Prostate gland (tissue), 2 donors: ENCODE measurements at regions not wholly inside any gene's neighbourhood (a gene's known extent, or its start where the extent isn't known, plus 50 kb on each side); places are given as distances from the start of the nearest gene placed in this dataset.

ENCODE experiments used
- DNase-seq: peaks from one replicate; pipeline ENCODE4 v3.0.0-alpha.2; 2019; ENCODE audit warnings: low spot score
- H3K27ac ChIP-seq, 2 donors: fragments of 200-600 bp; sonication (generic); 2 replicates each; pipeline ENCODE4 v1.5.1; 2017 to 2019
- H3K27me3 ChIP-seq: fragments of 200-600 bp; sonication (generic); replicated peaks from 2 replicates; pipeline ENCODE4 v1.5.1; 2019; ENCODE audit not compliant: insufficient read depth
- H3K36me3 ChIP-seq, 2 donors: fragments of 200-600 bp; sonication (generic); 1 replicate in 1 of 2; 2 replicates in 1 of 2; pipeline versions ENCODE4 v1.5.1 to v1.8.1; 2017 to 2019
- H3K4me1 ChIP-seq: fragments of 200-600 bp; sonication (generic); replicated peaks from 2 replicates; pipeline ENCODE4 v1.5.1; 2019
- H3K4me3 ChIP-seq, 2 donors: fragments of 200-600 bp; sonication (generic); 2 replicates each; pipeline ENCODE4 v1.5.1; 2017 to 2019
- H3K9me3 ChIP-seq: fragments of 200-600 bp; sonication (generic); 2 replicates; pipeline ENCODE4 v1.5.1; 2017
- POLR2A ChIP-seq: fragments of 450-650 bp; IDR thresholded peaks from one replicate; pipeline ENCODE4 v1.6.1; 2016; ENCODE audit warnings: antibody characterized with exemption, mild to moderate bottlenecking
- POLR2AphosphoS5 ChIP-seq: sonication (generic); formaldehyde crosslinking; IDR thresholded peaks from one replicate; pipeline ENCODE4 v1.6.1; 2017; ENCODE audit warnings: antibody characterized with exemption
- WGBS: methylation state at CpG from one replicate; pipeline ENCODE4 v1.1.5; 2018; 5-methylcytosine and 5-hydroxymethylcytosine counted together
- intact Hi-C: fragments of 100-400 bp; cut with DNase I; formaldehyde crosslinking; loops from one replicate; pipeline ENCODE4 v1.14.2; 2022
- TF ChIP-seq, protein P1 (sequence below), 4 experiments: fragments of 200-600 bp in 2 of 4; fragments of 450-650 bp in 2 of 4; sonication (generic) in 2 of 4; IDR thresholded peaks; 1 replicate in 3 of 4; 2 replicates in 1 of 4; pipeline ENCODE4 v1.5.1; 2016 to 2019; ENCODE audit warnings: antibody characterized with exemption in 4 of 4, mild to moderate bottlenecking in 2 of 4, moderate library complexity in 2 of 4

DNA sequence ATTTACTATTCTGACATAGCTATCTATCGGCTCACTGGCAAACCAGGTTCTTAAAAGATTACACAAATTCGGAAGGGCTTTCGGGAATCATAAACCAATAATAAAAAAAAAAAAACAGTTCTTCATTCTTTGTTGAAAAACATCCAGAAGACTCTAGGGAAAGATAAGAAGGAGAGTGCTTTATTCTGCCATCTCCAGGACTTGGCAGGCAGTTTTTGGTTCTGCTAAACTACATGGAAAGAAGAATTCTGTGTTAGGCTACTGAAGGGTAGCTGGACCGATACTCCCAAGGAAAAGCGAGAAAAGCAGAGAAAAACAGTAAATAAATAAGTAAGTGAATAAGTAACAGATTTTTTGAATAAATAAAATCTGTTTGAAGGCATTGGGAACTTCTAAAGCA is 423.5 kb upstream of the KLF6 start:
- Histone ChIP-seq H3K9me3 (no peaks in the 10 kb centered on the region), H3K27me3 (no peaks in the 10 kb centered on the region), H3K27ac (no peak overlapping the region), H3K4me1 (no peaks in the 10 kb centered on the region), H3K36me3 (no peaks in the 10 kb centered on the region), H3K4me3 (no peak overlapping the region)
- TF ChIP-seq POLR2A (no peak), POLR2AphosphoS5 (no peak)
- TF ChIP-seq, protein P1, sequence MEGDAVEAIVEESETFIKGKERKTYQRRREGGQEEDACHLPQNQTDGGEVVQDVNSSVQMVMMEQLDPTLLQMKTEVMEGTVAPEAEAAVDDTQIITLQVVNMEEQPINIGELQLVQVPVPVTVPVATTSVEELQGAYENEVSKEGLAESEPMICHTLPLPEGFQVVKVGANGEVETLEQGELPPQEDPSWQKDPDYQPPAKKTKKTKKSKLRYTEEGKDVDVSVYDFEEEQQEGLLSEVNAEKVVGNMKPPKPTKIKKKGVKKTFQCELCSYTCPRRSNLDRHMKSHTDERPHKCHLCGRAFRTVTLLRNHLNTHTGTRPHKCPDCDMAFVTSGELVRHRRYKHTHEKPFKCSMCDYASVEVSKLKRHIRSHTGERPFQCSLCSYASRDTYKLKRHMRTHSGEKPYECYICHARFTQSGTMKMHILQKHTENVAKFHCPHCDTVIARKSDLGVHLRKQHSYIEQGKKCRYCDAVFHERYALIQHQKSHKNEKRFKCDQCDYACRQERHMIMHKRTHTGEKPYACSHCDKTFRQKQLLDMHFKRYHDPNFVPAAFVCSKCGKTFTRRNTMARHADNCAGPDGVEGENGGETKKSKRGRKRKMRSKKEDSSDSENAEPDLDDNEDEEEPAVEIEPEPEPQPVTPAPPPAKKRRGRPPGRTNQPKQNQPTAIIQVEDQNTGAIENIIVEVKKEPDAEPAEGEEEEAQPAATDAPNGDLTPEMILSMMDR (IDR thresholded peaks at IDR 0.05): no peak
- intact Hi-C loops: no loop called here
- 63% methylated on average over 5 of the region's 5 CpGs for WGBS
- no peak for DNase-seq

DNA sequence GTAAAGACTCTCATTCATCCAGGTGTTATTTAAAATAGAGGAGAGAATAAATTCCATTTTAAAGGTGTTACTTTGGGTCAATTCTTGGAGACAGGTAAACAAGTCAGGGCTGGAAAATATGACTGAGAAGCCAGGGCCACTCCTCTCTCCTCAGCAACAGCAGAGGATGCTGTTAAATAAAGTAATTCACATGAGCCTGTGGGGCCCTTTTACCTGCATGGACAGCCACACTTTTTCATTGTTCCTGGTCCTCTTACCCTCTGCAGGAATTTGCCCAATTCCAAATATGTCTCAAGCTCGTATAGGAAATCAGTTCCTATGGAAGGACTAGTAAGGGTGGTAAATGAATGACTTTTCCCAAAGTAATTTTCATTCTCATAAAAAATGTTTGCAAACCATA is 420.1 kb upstream of the KLF6 start:
- TF ChIP-seq POLR2A: no peak
- no peak for TF ChIP-seq POLR2AphosphoS5
- TF ChIP-seq, protein P1 (IDR thresholded peaks at IDR 0.05): no peak
- Histone ChIP-seq H3K27me3 (no peaks in the 10 kb centered on the region), H3K4me1 (no peaks in the 10 kb centered on the region), H3K9me3 (no peaks in the 10 kb centered on the region), H3K4me3 (no peak overlapping the region), H3K36me3 (no peaks in the 10 kb centered on the region), H3K27ac (no peak overlapping the region)
- intact Hi-C loops: no loop called here
- no peak for DNase-seq
- WGBS: 56% methylated on average over 1 of the region's 1 CpG

DNA sequence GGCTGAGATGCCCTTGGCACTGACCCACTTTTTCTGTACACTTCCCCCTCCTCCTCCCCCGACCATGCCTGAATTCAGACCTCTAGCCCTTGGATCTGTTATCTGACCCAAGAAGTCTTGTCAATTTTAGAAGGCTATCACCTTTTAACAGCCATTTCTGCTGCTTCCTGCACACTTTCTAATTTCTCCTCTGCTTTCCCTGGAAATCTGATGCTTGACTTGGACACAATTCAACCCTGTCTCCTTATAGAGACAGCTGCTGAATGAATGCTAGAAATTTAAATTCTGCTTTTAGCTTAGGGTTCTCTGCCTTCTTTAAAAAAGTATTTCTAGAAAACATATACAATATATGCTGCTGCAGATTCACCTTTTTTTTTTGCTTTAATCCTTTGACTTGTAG is 417.9 kb upstream of the KLF6 start:
- DNase-seq: no peak
- WGBS: 85% methylated on average over 1 of the region's 1 CpG
- Histone ChIP-seq H3K4me1 (no peaks in the 10 kb centered on the region), H3K9me3 (no peaks in the 10 kb centered on the region), H3K27ac (no peak overlapping the region), H3K4me3 (no peak overlapping the region), H3K27me3 (no peaks in the 10 kb centered on the region), H3K36me3 (no peaks in the 10 kb centered on the region)
- TF ChIP-seq POLR2A (no peak), POLR2AphosphoS5 (no peak)
- TF ChIP-seq, protein P1 (IDR thresholded peaks at IDR 0.05): no peak
- intact Hi-C loops: no loop called here

DNA sequence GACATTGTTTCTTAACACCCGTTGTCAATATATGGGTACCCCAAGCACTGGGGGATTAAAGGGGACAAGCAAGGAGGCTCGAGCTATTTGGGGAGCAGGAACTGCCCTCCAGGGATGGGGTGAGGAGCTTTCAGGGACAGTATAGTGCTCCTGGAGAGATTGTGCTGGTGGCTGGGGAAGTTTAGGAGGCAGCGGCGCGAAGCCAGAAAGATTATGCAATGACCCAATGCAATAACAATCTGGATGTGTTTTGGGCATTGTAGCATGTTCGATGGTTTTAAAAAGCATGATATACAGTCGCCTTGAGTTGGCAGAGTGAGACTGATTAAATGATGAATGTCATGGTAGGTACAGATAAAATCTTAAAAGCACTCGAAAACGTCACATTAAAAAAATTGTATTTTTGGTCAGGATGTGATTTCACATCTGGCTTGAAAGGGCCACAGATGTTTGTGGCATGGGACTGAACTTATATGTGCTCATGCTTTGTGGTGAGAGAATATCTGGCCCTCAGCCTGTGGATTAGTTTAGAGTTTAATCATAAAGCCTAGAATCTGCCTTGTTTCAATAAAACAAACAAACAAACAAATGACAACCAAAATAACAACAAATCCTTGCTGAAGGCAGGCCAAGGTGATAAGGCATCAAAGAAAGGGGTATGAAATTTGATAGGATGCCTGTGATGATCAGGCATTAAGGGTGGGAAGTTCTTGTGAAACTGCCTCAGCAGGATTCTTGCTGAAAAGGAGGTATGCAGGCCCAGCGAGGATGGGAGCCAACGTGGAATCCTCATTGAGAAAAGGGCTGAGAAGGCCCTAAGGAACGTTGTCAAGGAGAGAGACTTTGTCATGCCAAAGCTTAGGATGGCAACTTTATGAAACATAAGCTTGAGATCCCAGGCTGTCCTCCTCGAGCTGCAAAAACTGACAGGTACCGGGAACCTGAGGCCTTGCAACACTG is 417.1 kb upstream of the KLF6 start:
- Histone ChIP-seq H3K4me1 (no peaks in the 10 kb centered on the region), H3K9me3 (no peaks in the 10 kb centered on the region), H3K27me3 (no peaks in the 10 kb centered on the region), H3K36me3 (no peaks in the 10 kb centered on the region), H3K4me3 (no peak overlapping the region), H3K27ac (no peak overlapping the region)
- intact Hi-C loops: no loop called here
- WGBS: 74% methylated on average over 14 of the region's 14 CpGs
- TF ChIP-seq POLR2A (no peak), POLR2AphosphoS5 (no peak)
- TF ChIP-seq, protein P1 (IDR thresholded peaks at IDR 0.05): no peak
- DNase-seq: no peak

DNA sequence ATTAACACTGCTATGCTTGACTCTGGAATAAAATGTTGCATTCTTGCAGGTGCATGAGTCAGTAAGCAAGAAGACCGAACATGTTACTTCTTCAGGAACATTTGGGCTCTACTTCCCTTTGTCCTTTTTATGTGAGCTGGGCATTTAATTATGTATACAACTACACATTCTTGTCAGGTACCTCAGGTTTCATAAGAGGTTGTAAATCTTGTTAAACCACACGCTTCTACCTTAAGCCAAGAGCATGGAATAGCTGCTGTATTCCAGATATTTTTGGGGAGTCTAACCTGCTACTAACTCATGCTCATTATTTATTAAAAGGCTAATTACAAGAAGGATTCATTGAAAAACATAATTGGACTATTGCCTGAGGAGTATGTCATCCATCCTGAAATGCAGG is 414.2 kb upstream of the KLF6 start:
- Histone ChIP-seq H3K36me3 (no peaks in the 10 kb centered on the region), H3K27ac (no peak overlapping the region), H3K4me3 (no peak overlapping the region), H3K9me3 (no peaks in the 10 kb centered on the region), H3K27me3 (no peaks in the 10 kb centered on the region), H3K4me1 (no peaks in the 10 kb centered on the region)
- no peak for DNase-seq
- TF ChIP-seq POLR2A: no peak
- TF ChIP-seq POLR2AphosphoS5: peak; percentile 66
- TF ChIP-seq, protein P1 (IDR thresholded peaks at IDR 0.05): no peak
- 44% methylated on average over 2 of the region's 2 CpGs for WGBS
- intact Hi-C loops: loop anchor here (5.0 to 10.0 kb wide), 4 partner anchors 83 to 456 kb away; partner anchors contain the start of gene KLF6
